NCI-H1092 (cell line): ENCODE measurements at regions not wholly inside any gene's neighbourhood (a gene's known extent, or its start where the extent isn't known, plus 50 kb on each side); places are given as distances from the start of the nearest gene placed in this dataset.

Source experiments
- DNase-seq: peaks from one replicate; lab custom pipeline; 2025; lab: John Stamatoyannopoulos, UW

DNA sequence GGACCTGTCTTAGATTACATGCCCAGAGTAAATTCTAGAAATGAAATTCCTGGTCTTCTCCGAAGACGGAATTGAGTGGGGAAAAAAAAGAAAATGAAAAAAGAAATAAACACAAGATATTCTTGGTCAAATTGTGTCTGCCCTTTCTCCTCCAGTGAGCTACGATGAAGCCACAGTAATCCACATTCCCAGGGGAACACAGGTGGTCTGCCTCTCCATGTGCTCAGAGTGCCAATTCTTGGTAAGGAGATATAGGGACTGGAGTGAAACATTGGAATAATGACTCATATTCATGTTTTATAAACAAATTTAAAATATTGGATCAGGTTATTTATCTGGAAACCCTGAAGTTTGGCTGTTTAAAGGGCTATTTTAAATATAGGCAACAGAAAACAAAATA lies 54.2 kb upstream of the MGST2 start:
- peak; percentile 5 for DNase-seq

DNA sequence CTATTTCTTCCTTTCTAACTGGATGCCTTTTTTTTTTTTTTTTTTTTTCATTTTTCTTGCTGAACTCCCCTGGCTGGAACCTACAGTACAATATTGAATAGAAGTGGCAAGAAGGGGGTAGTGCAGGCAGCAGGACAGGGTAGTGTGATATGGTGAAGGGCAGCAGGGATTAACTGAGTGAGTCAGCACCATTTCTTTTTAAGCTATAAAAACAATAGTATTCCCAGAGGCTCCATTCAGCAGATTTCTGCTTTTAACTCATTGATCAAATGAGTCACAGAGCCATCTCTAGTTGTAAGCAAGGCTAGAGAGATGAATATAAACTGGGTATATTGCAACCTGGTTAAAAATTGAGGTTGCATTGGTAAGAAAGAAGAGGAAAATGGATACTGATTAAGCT lies 53.6 kb upstream of the SETD7 start:
- no peak for DNase-seq

DNA sequence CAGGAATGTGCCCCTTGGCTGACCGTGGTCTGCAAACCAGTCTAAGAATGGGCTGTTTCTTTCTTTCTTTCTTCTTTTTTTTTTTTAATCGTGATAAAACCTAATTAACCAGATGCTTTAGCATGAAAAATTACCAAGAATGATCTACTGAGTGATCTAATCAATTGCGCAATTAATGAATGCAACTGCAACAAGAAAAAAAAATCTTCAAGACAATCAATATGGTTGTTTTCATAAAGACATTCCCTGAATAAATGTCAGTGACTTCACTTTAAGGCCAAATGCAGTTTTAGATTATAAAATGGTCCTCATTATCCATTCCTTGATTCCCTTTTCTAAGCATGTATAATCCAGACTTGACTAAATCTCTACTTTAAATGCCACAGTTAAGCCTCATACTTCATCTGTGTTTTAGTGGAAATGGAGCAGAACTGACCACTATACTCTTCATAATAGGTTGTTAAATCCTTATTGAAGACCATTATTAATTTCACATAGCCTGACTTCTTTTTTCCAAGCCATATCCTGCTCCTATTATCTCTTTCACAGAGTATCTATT lies 51.6 kb upstream of the SETD7 start:
- no peak for DNase-seq

DNA sequence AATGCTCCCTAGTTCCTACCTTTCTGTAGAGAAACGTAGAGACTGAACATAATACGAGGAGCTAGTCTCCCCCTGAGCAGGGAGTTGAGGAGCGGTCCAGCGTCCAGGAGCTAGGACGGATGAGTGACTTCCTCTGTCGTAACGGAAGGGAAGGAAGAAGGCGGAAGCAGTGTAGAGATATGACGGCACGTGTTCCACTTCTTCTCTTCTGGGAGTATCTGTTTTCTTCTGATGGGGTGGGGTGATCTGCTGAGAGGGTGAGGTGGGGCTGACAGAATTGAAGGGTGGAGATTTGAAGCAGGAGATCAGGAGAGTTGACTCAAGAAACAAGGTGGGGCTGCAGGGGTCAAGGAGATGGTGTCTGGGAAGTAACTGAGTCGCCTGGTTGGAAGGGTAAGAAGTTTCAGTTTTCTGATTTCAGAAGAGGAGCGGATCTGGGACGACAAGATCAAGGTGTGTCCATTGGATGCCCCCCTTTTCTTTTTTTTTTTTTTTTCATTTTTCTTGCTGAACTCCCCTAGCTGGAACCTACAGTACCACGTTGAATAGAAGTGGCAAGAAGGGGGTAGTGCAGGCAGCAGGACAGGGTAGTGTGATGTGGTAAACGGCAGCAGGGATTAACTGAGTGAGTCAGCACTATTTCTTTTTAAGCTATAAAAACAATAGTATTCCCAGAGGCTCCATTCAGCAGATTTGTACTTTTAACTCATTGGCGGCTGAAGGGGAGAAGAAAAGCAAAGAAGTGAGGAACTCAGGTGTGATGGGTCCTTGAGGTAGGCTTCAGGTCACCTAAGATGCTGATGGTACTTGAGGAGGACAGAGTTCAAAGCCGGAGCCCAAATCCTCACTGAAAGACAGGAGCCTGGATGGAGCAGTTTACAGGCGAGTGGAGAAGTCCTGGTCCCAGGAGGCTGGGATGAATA lies 50.8 kb upstream of the SETD7 start:
- no peak for DNase-seq

DNA sequence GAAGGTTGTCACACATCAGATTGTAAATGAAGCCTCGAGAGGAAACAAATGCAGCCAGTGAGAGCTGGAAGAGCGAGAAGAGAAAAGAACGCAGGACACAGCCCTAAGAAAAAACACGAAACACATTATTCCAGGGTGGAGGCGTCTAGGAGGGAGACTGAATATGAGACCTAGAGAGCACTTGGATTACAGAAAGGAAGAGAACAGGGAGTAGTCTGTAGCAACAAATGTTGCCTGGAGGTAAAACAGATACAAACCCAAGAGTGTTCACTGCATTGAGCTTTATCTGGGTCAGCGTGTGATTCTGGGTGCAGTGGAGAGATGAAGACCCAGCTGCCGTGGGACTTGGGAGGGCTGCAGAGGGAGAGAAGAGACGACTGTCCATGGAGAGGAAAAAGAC lies 50.1 kb upstream of the SETD7 start:
- no peak for DNase-seq
